ENCODE measurements at regions not wholly inside any gene's neighbourhood (a gene's known extent, or its start where the extent isn't known, plus 50 kb on each side); places are given as distances from the start of the nearest gene placed in this dataset.

- Histone ChIP-seq H3K9me3 (ENCODE audit: control insufficient read depth, insufficient read depth, low read depth, low read length) (no peaks in the 10 kb centered on the region), H3K4me3 (replicated peaks in 1 of 4; ENCODE audit: control extremely low read depth in 1 of 4, insufficient read depth in 1 of 4, low read depth in 3 of 4, low read length in 4 of 4) (no peak overlapping the region)
Observed at GRCh38 chr9:13957089-13957488, 356.9 kb downstream of the NFIB start.

GRCh38 chr9:13956107-13956506 is 357.8 kb downstream of the NFIB start:
- no peaks in the 10 kb centered on the region for H4K20me1 ChIP-seq (ENCODE audit: control insufficient read depth, extremely low read depth, insufficient read depth, low read length)
- H3K79me2 ChIP-seq (ENCODE audit: control insufficient read depth, insufficient read depth, low read length) = no peaks in the 10 kb centered on the region
- no peaks in the 10 kb centered on the region for H3K9me3 ChIP-seq (ENCODE audit: control insufficient read depth, insufficient read depth, low read depth, low read length)
- H3K4me2 ChIP-seq (ENCODE audit: extremely low read depth, insufficient read depth, low read length) = no peak overlapping the region
- no peak overlapping the region for H3K4me3 ChIP-seq (replicated peaks in 1 of 4; ENCODE audit: control extremely low read depth in 1 of 4, insufficient read depth in 1 of 4, low read depth in 3 of 4, low read length in 4 of 4)
- no peaks in the 10 kb centered on the region for H3K4me1 ChIP-seq (ENCODE audit: control insufficient read depth, extremely low read depth, insufficient read depth, low read length)
- no peak overlapping the region for H2AFZ ChIP-seq (ENCODE audit: low read length)
- no peak overlapping the region for H3K27ac ChIP-seq (ENCODE audit: insufficient read depth, low read length)
- DNase-seq (ENCODE audit: low read depth in 2 of 2) = peak in 1 of 2 donors; percentile 47
- H3K36me3 ChIP-seq (ENCODE audit: control insufficient read depth, insufficient read depth, low read length) = no peaks in the 10 kb centered on the region
- TF ChIP-seq CTCF (conservative IDR thresholded peaks at IDR 0.05 in 1 of 2, IDR thresholded peaks at IDR 0.05 in 1 of 2; ENCODE audit: low read depth in 1 of 2, low read length in 2 of 2) (peak in 1 of 2 donors; percentile 7), EZH2 (IDR thresholded peaks at IDR 0.05; ENCODE audit: low read length, missing control alignments) (no peak)
- H3K9ac ChIP-seq (ENCODE audit: insufficient read depth, low read length) = no peak overlapping the region
- no peaks in the 10 kb centered on the region for H3K27me3 ChIP-seq (ENCODE audit: control insufficient read depth, insufficient read depth, low read length)

More at GRCh38 chr9:13957089-13957488, 356.9 kb downstream of the NFIB start:
- Histone ChIP-seq H3K4me2 (ENCODE audit: extremely low read depth, insufficient read depth, low read length) (no peak overlapping the region), H3K27me3 (ENCODE audit: control insufficient read depth, insufficient read depth, low read length) (no peaks in the 10 kb centered on the region), H2AFZ (ENCODE audit: low read length) (no peak overlapping the region), H3K4me1 (ENCODE audit: control insufficient read depth, extremely low read depth, insufficient read depth, low read length) (no peaks in the 10 kb centered on the region), H4K20me1 (ENCODE audit: control insufficient read depth, extremely low read depth, insufficient read depth, low read length) (no peaks in the 10 kb centered on the region), H3K9ac (ENCODE audit: insufficient read depth, low read length) (no peak overlapping the region), H3K36me3 (ENCODE audit: control insufficient read depth, insufficient read depth, low read length) (no peaks in the 10 kb centered on the region), H3K27ac (ENCODE audit: insufficient read depth, low read length) (no peak overlapping the region), H3K79me2 (ENCODE audit: control insufficient read depth, insufficient read depth, low read length) (no peaks in the 10 kb centered on the region)
- DNase-seq (ENCODE audit: low read depth in 2 of 2) = no peak
- TF ChIP-seq CTCF (conservative IDR thresholded peaks at IDR 0.05 in 1 of 2, IDR thresholded peaks at IDR 0.05 in 1 of 2; ENCODE audit: low read depth in 1 of 2, low read length in 2 of 2) (no peak), EZH2 (IDR thresholded peaks at IDR 0.05; ENCODE audit: low read length, missing control alignments) (no peak)

GRCh38 chr9:13952906-13953305 is 361.0 kb downstream of the NFIB start:
- no peaks in the 10 kb centered on the region for H3K36me3 ChIP-seq (ENCODE audit: control insufficient read depth, insufficient read depth, low read length)
- H3K27ac ChIP-seq (ENCODE audit: insufficient read depth, low read length) = no peak overlapping the region
- DNase-seq (ENCODE audit: low read depth in 2 of 2) = peak in 1 of 2 donors; percentile 64
- no peaks in the 10 kb centered on the region for H3K79me2 ChIP-seq (ENCODE audit: control insufficient read depth, insufficient read depth, low read length)
- no peak overlapping the region for H3K4me2 ChIP-seq (ENCODE audit: extremely low read depth, insufficient read depth, low read length)
- H3K9me3 ChIP-seq (ENCODE audit: control insufficient read depth, insufficient read depth, low read depth, low read length) = no peaks in the 10 kb centered on the region
- no peak overlapping the region for H2AFZ ChIP-seq (ENCODE audit: low read length)
- TF ChIP-seq CTCF (conservative IDR thresholded peaks at IDR 0.05 in 1 of 2, IDR thresholded peaks at IDR 0.05 in 1 of 2; ENCODE audit: low read depth in 1 of 2, low read length in 2 of 2) (no peak), EZH2 (IDR thresholded peaks at IDR 0.05; ENCODE audit: low read length, missing control alignments) (no peak)
- H3K9ac ChIP-seq (ENCODE audit: insufficient read depth, low read length) = no peak overlapping the region
- no peaks in the 10 kb centered on the region for H4K20me1 ChIP-seq (ENCODE audit: control insufficient read depth, extremely low read depth, insufficient read depth, low read length)
- H3K27me3 ChIP-seq (ENCODE audit: control insufficient read depth, insufficient read depth, low read length) = no peaks in the 10 kb centered on the region
- H3K4me3 ChIP-seq (replicated peaks in 1 of 4; ENCODE audit: control extremely low read depth in 1 of 4, insufficient read depth in 1 of 4, low read depth in 3 of 4, low read length in 4 of 4) = no peak overlapping the region
- H3K4me1 ChIP-seq (ENCODE audit: control insufficient read depth, extremely low read depth, insufficient read depth, low read length) = no peaks in the 10 kb centered on the region
